Trophoblast cell (in vitro differentiated cells and primary cell): ENCODE measurements at regions not wholly inside any gene's neighbourhood (a gene's known extent, or its start where the extent isn't known, plus 50 kb on each side); places are given as distances from the start of the nearest gene placed in this dataset.
"Not testable (repeated sequence)": the region's sequence is repeated elsewhere in the genome, so short reads cannot be mapped to it uniquely, and the experiment has no call there.

ENCODE experiments used
- DNase-seq, 2 donors: peaks; one replicate each; pipeline ENCODE4 v3.0.0-alpha.2; 2016
- H2AFZ ChIP-seq: 2 replicates; pipeline ENCODE4 v1.6.1; 2013; ENCODE audit warnings: low read length, moderate library complexity, mild to moderate bottlenecking; ENCODE audit not compliant: insufficient read depth, poor library complexity
- H2AK5ac ChIP-seq: 2 replicates; pipeline ENCODE4 v1.6.1; 2013; ENCODE audit warnings: mild to moderate bottlenecking, low read length
- H2BK120ac ChIP-seq: 2 replicates; pipeline ENCODE4 v1.6.1; 2013; ENCODE audit warnings: low read length, mild to moderate bottlenecking, moderate library complexity; ENCODE audit not compliant: insufficient read depth, poor library complexity
- H2BK12ac ChIP-seq: 2 replicates; pipeline ENCODE4 v1.6.1; 2013; ENCODE audit warnings: mild to moderate bottlenecking, low read length, moderate library complexity
- H2BK5ac ChIP-seq: 2 replicates; pipeline ENCODE4 v1.6.1; 2013; ENCODE audit warnings: low read length, low read depth, moderate library complexity, mild to moderate bottlenecking; ENCODE audit not compliant: poor library complexity
- H3K14ac ChIP-seq: 2 replicates; pipeline ENCODE4 v1.6.1; 2013; ENCODE audit warnings: mild to moderate bottlenecking, low read length
- H3K18ac ChIP-seq: 2 replicates; pipeline ENCODE4 v1.6.1; 2013; ENCODE audit warnings: mild to moderate bottlenecking, low read length
- H3K23ac ChIP-seq: 2 replicates; pipeline ENCODE4 v1.6.1; 2013; ENCODE audit warnings: low read length
- H3K27ac ChIP-seq: 2 replicates; pipeline ENCODE4 v1.5.1; 2013; ENCODE audit warnings: low read depth, mild to moderate bottlenecking, inconsistent platforms, low read length, moderate library complexity
- H3K27me3 ChIP-seq: 2 replicates; pipeline ENCODE4 v1.6.1; 2013; ENCODE audit warnings: inconsistent platforms, mild to moderate bottlenecking, low read length, moderate library complexity; ENCODE audit not compliant: insufficient read depth
- H3K36me3 ChIP-seq, 2 experiments: 1 replicate in 1 of 2; 2 replicates in 1 of 2; pipeline ENCODE4 v1.6.1; 2013; ENCODE audit warnings: low read length in 2 of 2, mild to moderate bottlenecking in 2 of 2, moderate library complexity in 1 of 2; ENCODE audit not compliant: insufficient read depth in 2 of 2, control insufficient read depth in 1 of 2
- H3K4ac ChIP-seq: 2 replicates; pipeline ENCODE4 v1.6.1; 2013; ENCODE audit warnings: low read depth, mild to moderate bottlenecking, low read length, moderate library complexity
- H3K4me1 ChIP-seq, 2 experiments: 1 replicate in 1 of 2; 2 replicates in 1 of 2; pipeline ENCODE4 v1.6.1; 2013; ENCODE audit warnings: low read length in 2 of 2, mild to moderate bottlenecking in 2 of 2, moderate library complexity in 1 of 2; ENCODE audit not compliant: insufficient read depth in 2 of 2, control insufficient read depth in 1 of 2
- H3K4me2 ChIP-seq: 2 replicates; pipeline ENCODE4 v1.6.1; 2013; ENCODE audit warnings: inconsistent platforms, mild to moderate bottlenecking, low read length, moderate library complexity
- H3K4me3 ChIP-seq: 2 replicates; pipeline ENCODE4 v1.5.1; 2013; ENCODE audit warnings: mild to moderate bottlenecking, low read depth, low read length, inconsistent platforms
- H3K79me1 ChIP-seq: one replicate; pipeline ENCODE4 v1.6.1; 2013; ENCODE audit warnings: low read length
- H3K79me2 ChIP-seq: 2 replicates; pipeline ENCODE4 v1.6.1; 2013; ENCODE audit warnings: low read length, mild to moderate bottlenecking; ENCODE audit not compliant: control insufficient read depth, insufficient read depth, poor library complexity
- H3K9ac ChIP-seq: 2 replicates; pipeline ENCODE4 v1.6.1; 2013; ENCODE audit warnings: mild to moderate bottlenecking, low read length
- H3K9me3 ChIP-seq: 2 replicates; pipeline ENCODE4 v1.6.1; 2013; ENCODE audit warnings: low read depth, mild to moderate bottlenecking, control low read depth, inconsistent platforms, low read length; ENCODE audit not compliant: insufficient read depth
- H4K12ac ChIP-seq: 2 replicates; pipeline ENCODE4 v1.6.1; 2013; ENCODE audit warnings: low read depth, mild to moderate bottlenecking, low read length, moderate library complexity
- H4K8ac ChIP-seq: 2 replicates; pipeline ENCODE4 v1.6.1; 2013; ENCODE audit warnings: low read depth, mild to moderate bottlenecking, low read length, moderate library complexity
- H4K91ac ChIP-seq: one replicate; pipeline ENCODE4 v1.6.1; 2013; ENCODE audit warnings: low read depth, mild to moderate bottlenecking, low read length, moderate library complexity
- WGBS: extraction: QIAGEN DNeasy Blood & Tissue Kit; methylation state at CpG from one replicate; pipeline ENCODE4 v1.1.7; 2013; ENCODE audit warnings: missing lambda C conversion rate; ENCODE audit not compliant: insufficient read length, insufficient coverage; ENCODE audit errors: extremely low coverage; 5-methylcytosine and 5-hydroxymethylcytosine counted together

DNA sequence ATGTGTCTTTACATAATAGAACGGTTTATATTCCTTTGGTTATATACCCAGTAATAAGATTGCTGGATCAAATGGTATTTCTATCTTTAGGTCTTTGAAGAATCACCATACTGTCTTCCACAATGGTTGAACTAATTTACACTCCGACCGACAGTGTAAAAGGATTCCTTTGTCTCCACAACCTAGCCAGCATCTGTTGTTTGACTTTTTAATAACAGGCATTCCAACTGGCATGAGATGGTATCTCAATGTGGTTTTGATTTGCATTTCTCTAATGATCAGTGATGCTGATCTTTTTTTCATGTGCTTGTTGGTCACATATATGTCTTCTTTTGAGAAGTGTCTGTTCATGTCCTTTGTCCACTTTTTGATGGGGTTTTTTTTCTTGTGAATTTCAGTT is 319.7 kb upstream of the IRAK1BP1 start:
- H3K4me1 ChIP-seq, H2BK12ac ChIP-seq, H4K12ac ChIP-seq, H3K79me1 ChIP-seq, H3K4ac ChIP-seq, H3K9me3 ChIP-seq, H2BK5ac ChIP-seq, H3K4me2 ChIP-seq, H3K18ac ChIP-seq, H3K79me2 ChIP-seq, H3K9ac ChIP-seq, H3K14ac ChIP-seq, H3K36me3 ChIP-seq, H4K91ac ChIP-seq, H2BK120ac ChIP-seq, H3K27ac ChIP-seq, H3K4me3 ChIP-seq, H2AK5ac ChIP-seq, H3K23ac ChIP-seq, H3K27me3 ChIP-seq, H2AFZ ChIP-seq, H4K8ac ChIP-seq, DNase-seq: not testable (repeated sequence)
- no CpG with 5 or more reads among the region's 3 CpGs for WGBS

DNA sequence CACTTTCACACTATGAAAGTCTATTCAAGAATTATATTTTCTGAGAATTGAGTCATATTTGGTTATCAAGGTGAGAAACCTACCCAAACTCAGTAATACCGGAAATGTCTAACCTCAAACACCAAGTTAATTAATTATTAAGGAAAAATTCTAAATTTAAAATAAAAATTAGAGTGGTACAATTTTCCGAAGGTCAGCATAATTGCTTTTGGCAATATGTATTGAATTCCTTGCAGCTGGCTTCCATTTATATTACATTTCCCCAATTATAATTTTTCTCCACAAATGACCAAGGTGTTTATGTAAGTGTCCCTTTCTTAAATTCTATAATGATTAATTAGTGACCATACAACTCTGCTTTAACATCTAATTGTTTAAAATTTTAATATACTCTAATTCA is 316.0 kb upstream of the IRAK1BP1 start:
- H2AK5ac ChIP-seq: no peak overlapping the region
- H3K27me3 ChIP-seq: no peaks in the 10 kb centered on the region
- no peaks in the 10 kb centered on the region for H3K79me1 ChIP-seq
- DNase-seq: no peak
- no peak overlapping the region for H3K4me2 ChIP-seq
- H3K9me3 ChIP-seq: peaks cover 6% of the 10 kb centered on the region
- H3K4me1 ChIP-seq: no peaks in the 10 kb centered on the region
- no peak overlapping the region for H3K14ac ChIP-seq
- no peak overlapping the region for H3K18ac ChIP-seq
- H2BK120ac ChIP-seq: no peak overlapping the region
- no peak overlapping the region for H3K9ac ChIP-seq
- no peak overlapping the region for H4K12ac ChIP-seq
- H4K8ac ChIP-seq: no peak overlapping the region
- H3K4me3 ChIP-seq: no peak overlapping the region
- no peak overlapping the region for H3K4ac ChIP-seq
- H2AFZ ChIP-seq: no peak overlapping the region
- no peak overlapping the region for H2BK12ac ChIP-seq
- no peaks in the 10 kb centered on the region for H3K79me2 ChIP-seq
- no peak overlapping the region for H3K27ac ChIP-seq
- no peak overlapping the region for H3K23ac ChIP-seq
- H2BK5ac ChIP-seq: no peak overlapping the region
- no CpG with 5 or more reads among the region's 2 CpGs for WGBS
- H3K36me3 ChIP-seq: no peaks in the 10 kb centered on the region
- no peak overlapping the region for H4K91ac ChIP-seq

DNA sequence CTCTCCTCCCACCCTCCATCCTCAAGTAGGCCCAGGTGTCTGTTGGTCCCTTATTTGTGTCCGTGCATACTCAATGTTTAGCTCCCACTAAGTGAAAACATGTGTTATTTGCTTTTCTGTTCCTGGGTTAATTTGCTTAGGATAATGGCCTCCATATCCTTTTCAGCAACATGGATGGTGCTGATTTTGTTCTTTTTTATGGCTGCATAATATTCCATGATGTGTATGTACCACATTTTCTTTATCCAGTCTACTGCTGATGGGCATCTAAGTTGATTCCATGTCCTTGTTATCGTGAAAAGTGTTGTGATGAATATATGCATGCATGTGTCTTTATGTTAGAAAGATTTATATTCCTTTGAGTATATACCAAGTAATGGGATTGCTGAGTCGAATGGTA is 314.9 kb upstream of the IRAK1BP1 start:
- H2BK12ac ChIP-seq: no peak overlapping the region
- H3K9ac ChIP-seq: no peak overlapping the region
- no peak overlapping the region for H4K8ac ChIP-seq
- H3K23ac ChIP-seq: no peak overlapping the region
- DNase-seq: no peak
- no peaks in the 10 kb centered on the region for H3K27me3 ChIP-seq
- no peak overlapping the region for H2BK120ac ChIP-seq
- H4K91ac ChIP-seq: no peak overlapping the region
- no CpG with 5 or more reads among the region's 3 CpGs for WGBS
- no peaks in the 10 kb centered on the region for H3K36me3 ChIP-seq
- H3K4me1 ChIP-seq: no peaks in the 10 kb centered on the region
- peaks cover 6% of the 10 kb centered on the region for H3K9me3 ChIP-seq
- no peak overlapping the region for H2AK5ac ChIP-seq
- no peak overlapping the region for H3K18ac ChIP-seq
- no peak overlapping the region for H3K4me2 ChIP-seq
- H3K4ac ChIP-seq: no peak overlapping the region
- H3K27ac ChIP-seq: no peak overlapping the region
- H2BK5ac ChIP-seq: no peak overlapping the region
- H3K79me1 ChIP-seq: no peaks in the 10 kb centered on the region
- no peak overlapping the region for H2AFZ ChIP-seq
- H3K14ac ChIP-seq: no peak overlapping the region
- H3K79me2 ChIP-seq: no peaks in the 10 kb centered on the region
- no peak overlapping the region for H4K12ac ChIP-seq
- no peak overlapping the region for H3K4me3 ChIP-seq

DNA sequence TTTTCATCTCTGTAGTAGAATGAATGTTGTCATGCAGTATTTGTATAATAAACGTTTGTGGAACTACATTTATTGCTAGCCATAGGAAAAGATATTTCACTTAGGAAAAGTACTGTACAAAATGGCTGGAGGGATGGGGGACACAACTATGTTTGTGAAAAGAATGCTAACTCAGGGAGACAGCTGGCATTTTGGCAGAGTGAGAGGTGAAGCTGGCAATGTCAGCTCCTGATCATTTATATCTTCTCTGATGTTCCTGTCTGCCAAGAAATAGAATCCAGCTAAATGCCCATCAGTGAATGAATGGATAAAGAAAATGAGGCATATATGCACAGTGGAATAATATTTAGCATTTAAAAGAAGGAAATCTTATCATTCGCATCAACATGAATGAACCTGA is 313.0 kb upstream of the IRAK1BP1 start:
- H3K4me1 ChIP-seq: no peaks in the 10 kb centered on the region
- H3K9me3 ChIP-seq: peaks cover 6% of the 10 kb centered on the region
- WGBS: no CpG with 5 or more reads among the region's 2 CpGs
- H3K18ac ChIP-seq: no peak overlapping the region
- no peak overlapping the region for H3K27ac ChIP-seq
- no peak overlapping the region for H3K9ac ChIP-seq
- H2BK5ac ChIP-seq: no peak overlapping the region
- DNase-seq: no peak
- H3K79me2 ChIP-seq: no peaks in the 10 kb centered on the region
- no peaks in the 10 kb centered on the region for H3K36me3 ChIP-seq
- no peak overlapping the region for H3K4me2 ChIP-seq
- H3K4me3 ChIP-seq: no peak overlapping the region
- H3K79me1 ChIP-seq: no peaks in the 10 kb centered on the region
- no peak overlapping the region for H2AFZ ChIP-seq
- H4K8ac ChIP-seq: no peak overlapping the region
- no peak overlapping the region for H4K91ac ChIP-seq
- H2BK12ac ChIP-seq: no peak overlapping the region
- H3K27me3 ChIP-seq: no peaks in the 10 kb centered on the region
- no peak overlapping the region for H3K4ac ChIP-seq
- H4K12ac ChIP-seq: no peak overlapping the region
- no peak overlapping the region for H2BK120ac ChIP-seq
- no peak overlapping the region for H3K23ac ChIP-seq
- no peak overlapping the region for H2AK5ac ChIP-seq
- no peak overlapping the region for H3K14ac ChIP-seq
